ENCODE measurements at regions not wholly inside any gene's neighbourhood (a gene's known extent, or its start where the extent isn't known, plus 50 kb on each side); places are given as distances from the start of the nearest gene placed in this dataset.

- no peak for DNase-seq
Measured at GRCh38 chr10:44859546-44860285, 51.4 kb upstream of the TMEM72 start.

GRCh38 chr10:44860811-44861736, 50.1 kb upstream of the TMEM72 start:
- DNase-seq, result no peak
